Panc1 (cell line): ENCODE measurements at regions not wholly inside any gene's neighbourhood (a gene's known extent, or its start where the extent isn't known, plus 50 kb on each side); places are given as distances from the start of the nearest gene placed in this dataset.

Source experiments
- CTCF ChIP-seq: fragments of 450-650 bp; IDR thresholded peaks from 2 replicates; pipeline ENCODE4 v1.5.1; 2017; ENCODE audit warnings: mild to moderate bottlenecking
- POLR2AphosphoS5 ChIP-seq: IDR thresholded peaks from 2 replicates; pipeline ENCODE4 v1.6.1; 2012; ENCODE audit warnings: mild to moderate bottlenecking, low read depth, low read length, moderate library complexity

- no peak for TF ChIP-seq CTCF
- TF ChIP-seq POLR2AphosphoS5: no peak
These were observed 136.1 kb upstream of the RAP1B start for GRCh38 chr12:68474467-68475204.
